GM12878 (cell line): ENCODE measurements at regions not wholly inside any gene's neighbourhood (a gene's known extent, or its start where the extent isn't known, plus 50 kb on each side); places are given as distances from the start of the nearest gene placed in this dataset.

Source experiments
- CHD1 ChIP-seq: IDR thresholded peaks from 2 replicates; pipeline ENCODE4 v1.6.1; 2012; ENCODE audit warnings: low read depth, low read length, improper control_type of control experiment
- CHD2 ChIP-seq: IDR thresholded peaks from 2 replicates; pipeline ENCODE4 v1.6.1; 2011; ENCODE audit warnings: low read depth, low read length, improper control_type of control experiment, borderline replicate concordance
- CREB1 ChIP-seq: IDR thresholded peaks from 2 replicates; pipeline ENCODE4 v1.6.1; 2012; ENCODE audit warnings: low read depth, mild to moderate bottlenecking, inconsistent platforms
- CTCF ChIP-seq, 3 experiments: IDR thresholded peaks in 2 of 3; conservative IDR thresholded peaks in 1 of 3; 2 replicates each; pipeline ENCODE4 v1.5.1; 2011; ENCODE audit warnings: low read depth in 3 of 3, low read length in 3 of 3, mild to moderate bottlenecking in 3 of 3, control low read depth in 2 of 3, moderate library complexity in 2 of 3, inconsistent platforms in 1 of 3, mixed read lengths in 1 of 3; ENCODE audit not compliant: control insufficient read depth in 2 of 3, insufficient read depth in 1 of 3; ENCODE audit errors: extremely low read depth in 1 of 3
- KDM1A ChIP-seq: fragments of 200-600 bp; sonication (generic); IDR thresholded peaks from 2 replicates; pipeline ENCODE4 v1.6.1; 2016; ENCODE audit warnings: borderline replicate concordance
- POLR2AphosphoS5 ChIP-seq: IDR thresholded peaks from 2 replicates; pipeline ENCODE4 v1.6.1; 2011; ENCODE audit warnings: mild to moderate bottlenecking, low read length, inconsistent platforms
- SMAD5 ChIP-seq: IDR thresholded peaks from 2 replicates; pipeline ENCODE4 v1.6.1; 2016; ENCODE audit warnings: antibody characterized with exemption, low read depth
- WRNIP1 ChIP-seq: IDR thresholded peaks from 2 replicates; pipeline ENCODE4 v1.6.1; 2011; ENCODE audit warnings: low read depth, low read length, improper control_type of control experiment, borderline replicate concordance
- ZNF217 ChIP-seq: fragments of 450-650 bp; IDR thresholded peaks from 2 replicates; pipeline ENCODE4 v1.6.1; 2017; ENCODE audit warnings: antibody characterized with exemption, mild to moderate bottlenecking
- TF ChIP-seq, protein P1 (sequence below): fragments of 450-650 bp; IDR thresholded peaks from 2 replicates; pipeline ENCODE4 v1.6.1; 2017; ENCODE audit warnings: mild to moderate bottlenecking
- TF ChIP-seq, protein P2 (sequence below): fragments of 450-650 bp; formaldehyde crosslinking; IDR thresholded peaks from 2 replicates; pipeline ENCODE4 v1.4.0; 2020; ENCODE audit warnings: mild to moderate bottlenecking, moderate library complexity

GRCh38 chr2:23122681-23123215 lies 262.2 kb upstream of the KLHL29 start:
- TF ChIP-seq, protein P1, sequence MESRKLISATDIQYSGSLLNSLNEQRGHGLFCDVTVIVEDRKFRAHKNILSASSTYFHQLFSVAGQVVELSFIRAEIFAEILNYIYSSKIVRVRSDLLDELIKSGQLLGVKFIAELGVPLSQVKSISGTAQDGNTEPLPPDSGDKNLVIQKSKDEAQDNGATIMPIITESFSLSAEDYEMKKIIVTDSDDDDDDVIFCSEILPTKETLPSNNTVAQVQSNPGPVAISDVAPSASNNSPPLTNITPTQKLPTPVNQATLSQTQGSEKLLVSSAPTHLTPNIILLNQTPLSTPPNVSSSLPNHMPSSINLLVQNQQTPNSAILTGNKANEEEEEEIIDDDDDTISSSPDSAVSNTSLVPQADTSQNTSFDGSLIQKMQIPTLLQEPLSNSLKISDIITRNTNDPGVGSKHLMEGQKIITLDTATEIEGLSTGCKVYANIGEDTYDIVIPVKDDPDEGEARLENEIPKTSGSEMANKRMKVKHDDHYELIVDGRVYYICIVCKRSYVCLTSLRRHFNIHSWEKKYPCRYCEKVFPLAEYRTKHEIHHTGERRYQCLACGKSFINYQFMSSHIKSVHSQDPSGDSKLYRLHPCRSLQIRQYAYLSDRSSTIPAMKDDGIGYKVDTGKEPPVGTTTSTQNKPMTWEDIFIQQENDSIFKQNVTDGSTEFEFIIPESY = no peak
- TF ChIP-seq POLR2AphosphoS5 (no peak), WRNIP1 (no peak), CTCF (IDR thresholded peaks at IDR 0.05 in 2 of 3, conservative IDR thresholded peaks at IDR 0.05 in 1 of 3; ENCODE audit: control insufficient read depth in 2 of 3, extremely low read depth in 1 of 3, insufficient read depth in 1 of 3, low read depth in 3 of 3, low read length in 3 of 3) (no peak), ZNF217 (no peak), SMAD5 (no peak), CHD2 (no peak), CHD1 (no peak), KDM1A (no peak), CREB1 (no peak)
- TF ChIP-seq, protein P2, sequence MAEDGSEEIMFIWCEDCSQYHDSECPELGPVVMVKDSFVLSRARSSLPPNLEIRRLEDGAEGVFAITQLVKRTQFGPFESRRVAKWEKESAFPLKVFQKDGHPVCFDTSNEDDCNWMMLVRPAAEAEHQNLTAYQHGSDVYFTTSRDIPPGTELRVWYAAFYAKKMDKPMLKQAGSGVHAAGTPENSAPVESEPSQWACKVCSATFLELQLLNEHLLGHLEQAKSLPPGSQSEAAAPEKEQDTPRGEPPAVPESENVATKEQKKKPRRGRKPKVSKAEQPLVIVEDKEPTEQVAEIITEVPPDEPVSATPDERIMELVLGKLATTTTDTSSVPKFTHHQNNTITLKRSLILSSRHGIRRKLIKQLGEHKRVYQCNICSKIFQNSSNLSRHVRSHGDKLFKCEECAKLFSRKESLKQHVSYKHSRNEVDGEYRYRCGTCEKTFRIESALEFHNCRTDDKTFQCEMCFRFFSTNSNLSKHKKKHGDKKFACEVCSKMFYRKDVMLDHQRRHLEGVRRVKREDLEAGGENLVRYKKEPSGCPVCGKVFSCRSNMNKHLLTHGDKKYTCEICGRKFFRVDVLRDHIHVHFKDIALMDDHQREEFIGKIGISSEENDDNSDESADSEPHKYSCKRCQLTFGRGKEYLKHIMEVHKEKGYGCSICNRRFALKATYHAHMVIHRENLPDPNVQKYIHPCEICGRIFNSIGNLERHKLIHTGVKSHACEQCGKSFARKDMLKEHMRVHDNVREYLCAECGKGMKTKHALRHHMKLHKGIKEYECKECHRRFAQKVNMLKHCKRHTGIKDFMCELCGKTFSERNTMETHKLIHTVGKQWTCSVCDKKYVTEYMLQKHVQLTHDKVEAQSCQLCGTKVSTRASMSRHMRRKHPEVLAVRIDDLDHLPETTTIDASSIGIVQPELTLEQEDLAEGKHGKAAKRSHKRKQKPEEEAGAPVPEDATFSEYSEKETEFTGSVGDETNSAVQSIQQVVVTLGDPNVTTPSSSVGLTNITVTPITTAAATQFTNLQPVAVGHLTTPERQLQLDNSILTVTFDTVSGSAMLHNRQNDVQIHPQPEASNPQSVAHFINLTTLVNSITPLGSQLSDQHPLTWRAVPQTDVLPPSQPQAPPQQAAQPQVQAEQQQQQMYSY (CRISPR knock-in tag) = no peak
